ENCODE measurements at regions not wholly inside any gene's neighbourhood (a gene's known extent, or its start where the extent isn't known, plus 50 kb on each side); places are given as distances from the start of the nearest gene placed in this dataset.

DNA sequence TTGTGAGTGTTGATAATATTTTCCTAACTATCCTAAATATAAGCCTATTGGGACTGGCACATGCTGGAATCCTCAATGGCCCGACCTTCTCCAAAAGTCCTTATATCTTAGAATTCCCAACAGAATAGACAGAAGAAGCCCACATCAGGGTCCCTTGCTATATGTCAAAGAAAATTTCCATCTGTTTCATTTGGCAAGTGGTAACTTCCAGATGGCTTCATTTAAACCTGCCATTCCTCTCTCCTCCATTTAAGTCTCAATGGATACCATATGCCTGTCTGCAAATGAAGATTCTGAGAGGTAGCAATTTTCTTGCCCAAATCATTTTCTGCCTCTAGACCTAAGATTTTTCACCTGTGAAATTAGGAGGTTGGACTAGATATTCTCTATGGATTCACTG, 73.1 kb upstream of the KCNA4 start:
- no CpG with 5 or more reads among the region's 1 CpG for WGBS (ENCODE audit: insufficient coverage, low lambda C conversion rate)
- no peak overlapping the region for H3K27ac ChIP-seq (ENCODE audit: low read length)
- H3K27me3 ChIP-seq (ENCODE audit: control insufficient read depth, insufficient read depth, low read length), result no peaks in the 10 kb centered on the region
- H3K4me1 ChIP-seq (ENCODE audit: control insufficient read depth, insufficient read depth, low read length), result no peaks in the 10 kb centered on the region
- no peaks in the 10 kb centered on the region for H3K36me3 ChIP-seq (ENCODE audit: control insufficient read depth, insufficient read depth, low read length)
- no peaks in the 10 kb centered on the region for H3K9me3 ChIP-seq (ENCODE audit: control insufficient read depth, low read depth, low read length)
- H3K4me3 ChIP-seq (ENCODE audit: low read length), result no peak overlapping the region
- no peak for DNase-seq

DNA sequence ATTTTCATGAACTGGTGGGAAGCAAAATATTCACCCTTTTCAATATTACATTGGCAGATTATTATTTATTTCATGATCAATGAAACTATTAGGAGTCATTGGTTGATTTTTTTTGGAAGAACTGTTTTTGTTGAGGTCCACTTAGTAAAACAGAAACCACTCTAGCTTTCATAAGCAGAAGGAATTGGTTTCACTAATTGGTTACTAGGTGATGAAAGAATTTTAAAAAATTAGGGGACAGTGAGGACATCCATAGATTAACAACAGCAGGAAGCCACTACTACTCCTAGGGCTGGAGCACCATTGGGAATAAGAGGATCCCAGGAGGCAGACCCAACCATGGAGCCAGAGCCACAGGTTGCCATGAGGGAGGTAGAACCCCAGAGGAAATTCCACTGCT, 74.4 kb upstream of the KCNA4 start:
- no peaks in the 10 kb centered on the region for H3K9me3 ChIP-seq (ENCODE audit: control insufficient read depth, low read depth, low read length)
- no peak overlapping the region for H3K27ac ChIP-seq (ENCODE audit: low read length)
- H3K36me3 ChIP-seq (ENCODE audit: control insufficient read depth, insufficient read depth, low read length), result no peaks in the 10 kb centered on the region
- DNase-seq, result no peak
- no peak overlapping the region for H3K4me3 ChIP-seq (ENCODE audit: low read length)
- H3K27me3 ChIP-seq (ENCODE audit: control insufficient read depth, insufficient read depth, low read length), result no peaks in the 10 kb centered on the region
- H3K4me1 ChIP-seq (ENCODE audit: control insufficient read depth, insufficient read depth, low read length), result no peaks in the 10 kb centered on the region

DNA sequence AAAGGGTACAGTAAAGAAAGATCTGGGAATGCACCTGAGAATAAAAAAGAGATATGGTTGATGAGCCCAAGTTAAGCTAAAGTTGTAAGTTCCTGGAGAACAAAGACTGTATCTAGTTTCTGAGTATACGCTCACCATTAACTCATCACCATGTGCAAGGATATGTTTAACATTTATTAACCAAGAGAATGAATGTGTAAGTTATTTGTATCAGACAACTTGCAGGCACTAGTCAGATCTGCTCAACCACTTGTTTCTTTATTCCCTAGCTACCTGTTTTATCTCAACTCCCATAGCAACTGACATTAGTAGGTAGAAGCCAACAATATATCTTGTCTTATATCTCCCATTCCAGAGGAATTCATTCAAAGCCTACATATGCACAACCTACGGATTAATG, 74.9 kb upstream of the KCNA4 start:
- Histone ChIP-seq H3K27me3 (ENCODE audit: control insufficient read depth, insufficient read depth, low read length) (no peaks in the 10 kb centered on the region), H3K9me3 (ENCODE audit: control insufficient read depth, low read depth, low read length) (no peaks in the 10 kb centered on the region), H3K4me3 (ENCODE audit: low read length) (no peak overlapping the region), H3K27ac (ENCODE audit: low read length) (no peak overlapping the region), H3K4me1 (ENCODE audit: control insufficient read depth, insufficient read depth, low read length) (no peaks in the 10 kb centered on the region), H3K36me3 (ENCODE audit: control insufficient read depth, insufficient read depth, low read length) (no peaks in the 10 kb centered on the region)
- WGBS (ENCODE audit: insufficient coverage, low lambda C conversion rate), result 86% methylated on average over 1 of the region's 2 CpGs
- DNase-seq, result no peak

DNA sequence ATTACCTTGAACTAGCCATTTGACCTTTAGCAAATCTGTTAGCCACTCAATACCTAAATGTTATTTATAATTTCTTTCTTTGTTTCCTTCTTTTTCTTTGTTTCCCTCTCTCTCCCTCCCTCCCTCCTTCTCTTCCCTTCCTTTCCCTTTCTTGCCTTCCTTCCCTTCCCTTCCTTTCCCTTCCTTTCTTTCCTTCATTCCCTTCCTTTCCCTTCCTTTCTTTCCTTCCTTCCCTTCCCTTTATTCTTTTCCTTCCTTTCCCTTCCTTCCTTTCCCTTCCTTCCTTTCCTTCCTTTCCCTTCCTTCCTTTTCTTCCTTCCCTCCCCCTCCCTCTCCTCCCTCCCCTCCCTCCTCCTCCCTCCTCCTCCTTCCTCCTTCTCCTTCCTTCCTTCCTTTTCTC, 75.7 kb upstream of the KCNA4 start:
- no peaks in the 10 kb centered on the region for H3K9me3 ChIP-seq (ENCODE audit: control insufficient read depth, low read depth, low read length)
- no peaks in the 10 kb centered on the region for H3K4me1 ChIP-seq (ENCODE audit: control insufficient read depth, insufficient read depth, low read length)
- no peaks in the 10 kb centered on the region for H3K27me3 ChIP-seq (ENCODE audit: control insufficient read depth, insufficient read depth, low read length)
- DNase-seq, result no peak
- no peak overlapping the region for H3K27ac ChIP-seq (ENCODE audit: low read length)
- no peak overlapping the region for H3K4me3 ChIP-seq (ENCODE audit: low read length)
- H3K36me3 ChIP-seq (ENCODE audit: control insufficient read depth, insufficient read depth, low read length), result no peaks in the 10 kb centered on the region

DNA sequence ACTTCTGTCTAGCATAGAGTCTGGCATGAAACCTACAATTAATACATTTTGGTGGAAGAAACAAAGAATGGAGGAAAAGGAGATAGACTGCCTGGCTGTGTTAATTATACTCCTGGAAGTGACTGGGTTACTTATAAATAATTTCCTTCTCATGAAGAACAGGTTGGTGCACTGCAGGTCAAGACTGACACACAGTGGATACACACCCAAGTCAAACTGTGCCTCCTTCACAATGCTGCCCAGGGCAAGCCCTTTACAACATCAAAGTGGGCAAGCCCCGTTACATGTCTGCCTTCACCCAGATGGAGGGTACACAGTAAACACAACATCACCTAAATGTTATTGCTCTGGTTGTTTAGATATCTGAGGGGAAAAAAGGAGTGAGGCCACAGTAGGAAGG, 83.7 kb upstream of the KCNA4 start:
- no peaks in the 10 kb centered on the region for H3K9me3 ChIP-seq (ENCODE audit: control insufficient read depth, low read depth, low read length)
- no CpG with 5 or more reads among the region's 1 CpG for WGBS (ENCODE audit: insufficient coverage, low lambda C conversion rate)
- no peaks in the 10 kb centered on the region for H3K36me3 ChIP-seq (ENCODE audit: control insufficient read depth, insufficient read depth, low read length)

DNA sequence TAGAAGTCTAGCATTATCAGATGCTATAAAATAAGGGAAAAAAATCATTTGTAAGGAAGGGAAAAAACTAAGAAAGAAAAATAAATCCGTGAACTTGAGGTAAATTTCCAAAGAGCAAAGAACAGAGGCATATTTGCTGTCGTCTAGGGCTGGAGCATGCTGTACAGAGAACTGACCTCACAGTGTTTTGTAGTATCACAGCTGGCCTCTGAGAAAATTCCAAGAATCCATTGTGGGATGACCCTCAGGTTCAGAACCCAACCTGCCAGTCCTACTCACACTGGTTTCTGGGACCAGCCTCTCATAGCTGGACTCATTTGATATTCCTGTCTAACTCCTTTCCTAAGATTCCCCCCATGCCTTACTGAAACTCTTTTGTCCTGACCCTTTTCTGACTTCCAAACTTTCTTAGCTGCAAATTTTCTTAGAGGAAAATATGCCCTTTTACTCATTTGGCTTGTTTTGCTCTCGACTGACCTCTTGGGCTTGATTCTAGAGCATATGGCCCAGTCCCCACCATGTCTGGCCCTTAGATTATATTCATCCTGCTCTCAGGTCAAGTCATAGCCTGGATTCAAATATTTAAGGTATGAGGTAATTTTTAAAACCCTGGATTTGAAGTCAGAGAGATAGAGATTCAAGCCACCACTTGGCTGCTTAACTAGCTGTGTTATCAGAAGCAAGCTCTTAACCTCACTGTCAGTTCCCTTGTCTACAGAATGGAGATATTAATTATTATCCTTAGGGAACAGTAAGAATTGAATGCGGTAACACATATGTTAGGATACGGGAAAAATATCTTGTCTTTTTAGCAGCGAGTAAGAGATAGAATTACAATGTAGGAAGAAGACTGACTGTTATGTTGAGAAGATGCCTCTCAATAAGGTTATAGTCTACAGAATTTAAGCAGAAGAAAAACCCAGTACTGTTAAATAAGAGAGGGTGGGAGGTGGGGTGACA, 89.7 kb upstream of the KCNA4 start:
- Histone ChIP-seq H3K36me3 (ENCODE audit: control insufficient read depth, insufficient read depth, low read length) (no peaks in the 10 kb centered on the region), H3K27me3 (ENCODE audit: control insufficient read depth, insufficient read depth, low read length) (no peaks in the 10 kb centered on the region), H3K4me1 (ENCODE audit: control insufficient read depth, insufficient read depth, low read length) (no peaks in the 10 kb centered on the region), H3K9me3 (ENCODE audit: control insufficient read depth, low read depth, low read length) (no peaks in the 10 kb centered on the region), H3K27ac (ENCODE audit: low read length) (no peak overlapping the region), H3K4me3 (ENCODE audit: low read length) (no peak overlapping the region)
- WGBS (ENCODE audit: insufficient coverage, low lambda C conversion rate), result 58% methylated on average over 3 of the region's 6 CpGs
- DNase-seq, result no peak

More for the DNA sequence above, 83.7 kb upstream of the KCNA4 start:
- Histone ChIP-seq H3K4me1 (ENCODE audit: control insufficient read depth, insufficient read depth, low read length) (no peaks in the 10 kb centered on the region), H3K4me3 (ENCODE audit: low read length) (no peak overlapping the region), H3K27me3 (ENCODE audit: control insufficient read depth, insufficient read depth, low read length) (no peaks in the 10 kb centered on the region), H3K27ac (ENCODE audit: low read length) (no peak overlapping the region)
- no peak for DNase-seq

DNA sequence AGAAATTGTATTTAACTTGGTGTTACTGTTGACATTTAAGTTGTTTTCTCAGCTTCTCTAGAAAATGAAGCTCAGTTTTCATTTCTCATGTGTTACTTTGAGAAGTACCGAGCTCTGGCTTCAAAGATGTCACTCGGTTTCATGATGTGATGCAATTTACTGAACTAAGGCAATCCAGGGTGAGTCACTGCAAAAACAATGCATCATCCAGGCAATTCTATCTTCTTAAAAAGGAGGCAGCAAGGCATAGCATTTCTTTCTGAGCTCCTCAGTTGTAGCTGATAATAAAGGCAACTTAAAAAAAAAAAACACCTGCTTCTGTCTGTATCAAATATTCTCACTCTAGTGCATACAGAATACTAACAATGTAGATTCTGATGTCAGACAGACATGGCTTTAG, 91.1 kb upstream of the KCNA4 start:
- WGBS (ENCODE audit: insufficient coverage, low lambda C conversion rate), result no CpG with 5 or more reads among the region's 2 CpGs
- H3K36me3 ChIP-seq (ENCODE audit: control insufficient read depth, insufficient read depth, low read length), result no peaks in the 10 kb centered on the region
- no peaks in the 10 kb centered on the region for H3K27me3 ChIP-seq (ENCODE audit: control insufficient read depth, insufficient read depth, low read length)
- H3K4me3 ChIP-seq (ENCODE audit: low read length), result no peak overlapping the region
- no peak for DNase-seq
- H3K4me1 ChIP-seq (ENCODE audit: control insufficient read depth, insufficient read depth, low read length), result no peaks in the 10 kb centered on the region
- no peak overlapping the region for H3K27ac ChIP-seq (ENCODE audit: low read length)
- no peaks in the 10 kb centered on the region for H3K9me3 ChIP-seq (ENCODE audit: control insufficient read depth, low read depth, low read length)

DNA sequence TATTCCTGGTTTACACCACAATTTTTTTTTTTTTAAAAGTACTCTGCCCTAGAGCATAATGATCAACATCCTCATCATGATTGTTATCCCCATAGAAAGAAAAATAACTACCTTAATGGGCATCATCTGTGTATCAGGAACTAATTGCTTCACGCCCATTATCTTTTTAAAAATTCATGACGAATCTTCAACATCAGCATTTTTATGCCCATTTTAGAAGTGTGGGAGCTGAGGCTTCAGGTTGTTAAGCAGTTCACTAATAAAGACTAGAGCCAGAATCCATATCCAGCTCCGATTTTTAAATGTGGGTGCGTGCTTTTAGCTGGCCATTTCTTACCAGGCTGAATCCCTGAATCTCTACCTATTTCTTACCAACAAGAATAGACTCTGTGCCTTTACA, 92.9 kb upstream of the KCNA4 start:
- Histone ChIP-seq H3K4me1 (ENCODE audit: control insufficient read depth, insufficient read depth, low read length) (no peaks in the 10 kb centered on the region), H3K27ac (ENCODE audit: low read length) (no peak overlapping the region), H3K9me3 (ENCODE audit: control insufficient read depth, low read depth, low read length) (no peaks in the 10 kb centered on the region), H3K4me3 (ENCODE audit: low read length) (no peak overlapping the region), H3K27me3 (ENCODE audit: control insufficient read depth, insufficient read depth, low read length) (no peaks in the 10 kb centered on the region), H3K36me3 (ENCODE audit: control insufficient read depth, insufficient read depth, low read length) (no peaks in the 10 kb centered on the region)
- no peak for DNase-seq
- WGBS (ENCODE audit: insufficient coverage, low lambda C conversion rate), result 100% methylated on average over 1 of the region's 4 CpGs

DNA sequence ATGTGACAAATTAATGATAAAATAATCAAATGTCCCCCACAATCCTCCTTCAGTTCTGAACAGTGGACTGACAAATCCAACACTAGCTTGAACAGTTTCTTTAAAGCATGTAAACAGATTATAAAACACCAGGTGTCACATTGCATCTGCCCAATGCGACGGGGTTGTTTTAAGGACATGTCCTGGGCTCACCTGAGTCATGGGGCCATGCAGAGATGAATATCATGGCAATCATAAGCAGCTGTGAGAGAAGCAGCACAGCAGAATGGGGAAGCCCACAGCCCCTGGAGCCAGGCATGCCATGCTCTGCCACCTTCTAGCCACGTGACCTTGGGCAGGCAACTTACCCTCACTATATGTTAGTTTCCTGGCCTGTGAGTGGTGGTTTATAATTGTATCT, 93.9 kb upstream of the KCNA4 start:
- H3K36me3 ChIP-seq (ENCODE audit: control insufficient read depth, insufficient read depth, low read length), result no peaks in the 10 kb centered on the region
- no peak for DNase-seq
- WGBS (ENCODE audit: insufficient coverage, low lambda C conversion rate), result no CpG with 5 or more reads among the region's 3 CpGs

DNA sequence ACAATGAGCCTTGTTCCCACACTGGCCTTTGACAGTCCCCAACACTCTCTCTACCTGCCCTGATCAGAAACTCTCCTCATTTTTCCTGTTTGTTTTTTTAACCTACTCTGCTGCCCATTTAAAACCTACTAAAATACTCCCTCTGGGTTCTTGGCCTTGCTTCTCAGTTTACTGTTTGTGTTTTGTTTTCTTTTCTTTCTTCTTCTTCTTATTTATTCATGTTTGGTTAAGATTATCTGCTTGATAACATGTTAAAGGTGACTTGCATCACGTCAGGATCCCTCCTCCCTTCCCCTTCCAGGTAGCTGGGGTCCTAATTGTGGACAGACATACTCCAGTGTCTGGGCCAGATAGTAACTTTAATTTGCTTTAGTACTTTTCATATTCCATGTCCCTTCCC, 95.0 kb upstream of the KCNA4 start:
- no peaks in the 10 kb centered on the region for H3K27me3 ChIP-seq (ENCODE audit: control insufficient read depth, insufficient read depth, low read length)
- no peaks in the 10 kb centered on the region for H3K36me3 ChIP-seq (ENCODE audit: control insufficient read depth, insufficient read depth, low read length)
- no peak overlapping the region for H3K4me3 ChIP-seq (ENCODE audit: low read length)
- H3K4me1 ChIP-seq (ENCODE audit: control insufficient read depth, insufficient read depth, low read length), result no peaks in the 10 kb centered on the region
- no CpG with 5 or more reads among the region's 1 CpG for WGBS (ENCODE audit: insufficient coverage, low lambda C conversion rate)
- no peak overlapping the region for H3K27ac ChIP-seq (ENCODE audit: low read length)
- no peak for DNase-seq
- no peaks in the 10 kb centered on the region for H3K9me3 ChIP-seq (ENCODE audit: control insufficient read depth, low read depth, low read length)

More for the DNA sequence above, 93.9 kb upstream of the KCNA4 start:
- no peaks in the 10 kb centered on the region for H3K9me3 ChIP-seq (ENCODE audit: control insufficient read depth, low read depth, low read length)
- no peak overlapping the region for H3K4me3 ChIP-seq (ENCODE audit: low read length)
- H3K27me3 ChIP-seq (ENCODE audit: control insufficient read depth, insufficient read depth, low read length), result no peaks in the 10 kb centered on the region
- H3K27ac ChIP-seq (ENCODE audit: low read length), result no peak overlapping the region
- no peaks in the 10 kb centered on the region for H3K4me1 ChIP-seq (ENCODE audit: control insufficient read depth, insufficient read depth, low read length)

DNA sequence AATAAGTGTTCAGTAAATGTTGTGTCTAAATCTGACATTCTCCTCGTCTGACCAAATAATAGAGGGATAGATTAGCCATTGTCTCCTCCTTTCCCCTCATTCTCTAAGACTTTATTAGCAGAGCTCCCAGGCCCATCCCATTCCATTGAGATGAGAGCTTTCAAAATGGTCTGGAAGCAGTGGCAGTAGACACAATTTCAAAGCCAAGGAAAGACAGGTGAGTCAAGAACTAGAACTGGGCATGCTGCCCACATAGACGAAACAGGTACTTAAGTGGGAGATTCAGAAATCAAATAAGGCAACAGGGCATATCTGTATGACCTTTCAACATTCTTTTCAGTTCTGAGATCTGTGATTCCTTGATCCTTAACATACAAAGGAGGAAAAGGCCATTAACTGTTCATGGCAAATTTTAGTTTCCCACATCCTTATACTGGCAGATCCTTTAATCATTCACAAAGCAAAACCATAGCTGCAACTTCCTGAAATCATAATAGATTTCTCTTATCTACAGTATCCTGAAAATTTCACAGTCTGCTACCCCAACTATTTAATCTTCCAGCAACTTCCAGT, 96.6 kb upstream of the KCNA4 start:
- Histone ChIP-seq H3K4me1 (ENCODE audit: control insufficient read depth, insufficient read depth, low read length) (no peaks in the 10 kb centered on the region), H3K27ac (ENCODE audit: low read length) (no peak overlapping the region), H3K36me3 (ENCODE audit: control insufficient read depth, insufficient read depth, low read length) (no peaks in the 10 kb centered on the region), H3K4me3 (ENCODE audit: low read length) (no peak overlapping the region), H3K27me3 (ENCODE audit: control insufficient read depth, insufficient read depth, low read length) (no peaks in the 10 kb centered on the region), H3K9me3 (ENCODE audit: control insufficient read depth, low read depth, low read length) (no peaks in the 10 kb centered on the region)
- WGBS (ENCODE audit: insufficient coverage, low lambda C conversion rate), result no CpG with 5 or more reads among the region's 2 CpGs
- DNase-seq, result no peak
